ENCODE measurements at regions not wholly inside any gene's neighbourhood (a gene's known extent, or its start where the extent isn't known, plus 50 kb on each side); places are given as distances from the start of the nearest gene placed in this dataset.

DNA sequence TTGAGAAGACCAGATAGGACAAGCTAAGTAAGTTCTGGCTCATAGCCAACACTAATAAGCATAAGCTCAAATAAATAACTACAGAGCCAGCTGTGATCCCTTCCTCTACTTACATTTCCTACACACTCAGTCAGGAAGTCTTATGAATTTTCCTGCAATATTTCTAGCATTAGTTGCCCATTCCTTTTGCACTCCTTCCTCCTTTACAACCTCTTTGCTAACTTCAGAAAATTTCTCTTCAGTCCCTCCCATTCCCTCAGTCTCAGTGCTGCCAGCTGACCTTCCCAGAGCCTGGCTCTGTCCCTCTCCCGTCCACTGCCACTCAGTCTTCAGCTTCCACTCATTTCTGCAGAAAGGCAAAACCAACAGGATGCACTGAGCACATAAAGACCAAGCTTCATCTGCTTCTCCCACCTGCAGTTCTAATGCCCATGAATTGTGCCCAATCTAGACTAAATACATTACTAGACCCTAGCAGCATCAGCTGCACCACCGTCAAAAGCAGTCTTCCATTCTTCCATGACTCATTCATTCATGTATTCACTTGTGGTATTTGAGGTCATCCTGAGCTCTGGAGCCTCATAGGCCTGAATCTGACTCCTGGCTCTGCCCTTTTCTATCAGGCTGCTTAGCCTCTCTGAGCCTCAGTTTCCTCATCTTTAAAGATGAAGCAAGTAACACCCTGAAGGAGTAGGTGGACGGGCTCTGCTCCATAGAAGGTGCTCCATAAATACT is 54.6 kb upstream of the SIPA1L2 start:
- in situ Hi-C loops (cut with MboI) (no loop called here), intact Hi-C loops (cut with micrococcal nuclease) (no loop called here)
- Histone ChIP-seq H3K4me1 (replicated peaks in 1 of 2; ENCODE audit: control insufficient read depth in 2 of 2, insufficient read depth in 2 of 2, low read length in 2 of 2) (no peaks in the 10 kb centered on the region), H3K79me2 (ENCODE audit: control insufficient read depth, insufficient read depth, low read length) (no peaks in the 10 kb centered on the region), H3K27me3 (ENCODE audit: control insufficient read depth in 2 of 2, insufficient read depth in 2 of 2, low read length in 2 of 2) (no peaks in the 10 kb centered on the region; a peak in 2 of 5 replicates), H3K9ac (ENCODE audit: insufficient read depth in 1 of 2, low read depth in 2 of 2, low read length in 2 of 2) (no peak overlapping the region), H3K36me3 (ENCODE audit: control insufficient read depth, insufficient read depth, low read length) (no peaks in the 10 kb centered on the region), H3K4me2 (ENCODE audit: insufficient read depth, low read length) (no peak overlapping the region), H3K4me3 (no peak overlapping the region), H4K20me1 (replicated peaks; ENCODE audit: control insufficient read depth, insufficient read depth, low read length) (no peaks in the 10 kb centered on the region), H2AFZ (ENCODE audit: low read depth, low read length) (no peak overlapping the region), H3K27ac (ENCODE audit: extremely low read depth, low read depth, low read length) (no peak overlapping the region), H3K9me1 (ENCODE audit: control insufficient read depth, insufficient read depth, low read length) (no peaks in the 10 kb centered on the region), H3K9me3 (replicated peaks; ENCODE audit: control insufficient read depth, insufficient read depth, low read depth, low read length) (no peaks in the 10 kb centered on the region)
- ChIA-PET CTCF (ENCODE audit: low intra/inter-chr PET ratio) (no interaction called here), POLR2A (no interaction called here)
- ATAC-seq (no peak), FAIRE-seq (no peak), DNase-seq (ENCODE audit: extremely low read depth in 1 of 4, low spot score in 3 of 4) (no peak)
- BruUV-seq (replicated peaks): no TSS peak
- WGBS (ENCODE audit: insufficient coverage, low coverage, missing lambda C conversion rate): 0% methylated on average over 3 of the region's 3 CpGs
- TF ChIP-seq MAFF (IDR thresholded peaks at IDR 0.05; ENCODE audit: low read length) (no peak), ZKSCAN3 (CRISPR knock-in tag; IDR thresholded peaks at IDR 0.05) (no peak), ZNF174 (CRISPR knock-in tag; IDR thresholded peaks at IDR 0.05) (no peak), SMAD4 (CRISPR knock-in tag; conservative IDR thresholded peaks at IDR 0.05) (no peak), ILK (tag; IDR thresholded peaks at IDR 0.05; ENCODE audit: borderline replicate concordance, low read depth) (no peak), ZNF239 (CRISPR knock-in tag; IDR thresholded peaks at IDR 0.05) (no peak), STAT5B (CRISPR knock-in tag; IDR thresholded peaks at IDR 0.05) (no peak), LCOR (CRISPR knock-in tag; IDR thresholded peaks at IDR 0.05) (no peak), YY1 (IDR thresholded peaks at IDR 0.05; ENCODE audit: borderline replicate concordance in 1 of 3, control insufficient read depth in 1 of 3, extremely low read depth in 1 of 3, insufficient read depth in 3 of 3, insufficient read length in 1 of 3, insufficient replicate concordance in 2 of 3, low read depth in 1 of 3, low read length in 2 of 3) (no peak), ZNF696 (CRISPR knock-in tag; conservative IDR thresholded peaks at IDR 0.05) (no peak)
- TF ChIP-seq, protein P1, sequence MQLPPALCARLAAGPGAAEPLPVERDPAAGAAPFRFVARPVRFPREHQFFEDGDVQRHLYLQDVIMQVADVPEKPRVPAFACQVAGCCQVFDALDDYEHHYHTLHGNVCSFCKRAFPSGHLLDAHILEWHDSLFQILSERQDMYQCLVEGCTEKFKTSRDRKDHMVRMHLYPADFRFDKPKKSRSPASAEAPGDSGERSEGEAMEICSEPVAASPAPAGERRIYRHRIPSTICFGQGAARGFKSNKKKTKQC (CRISPR knock-in tag; IDR thresholded peaks at IDR 0.05): no peak
- TF ChIP-seq, protein P2, sequence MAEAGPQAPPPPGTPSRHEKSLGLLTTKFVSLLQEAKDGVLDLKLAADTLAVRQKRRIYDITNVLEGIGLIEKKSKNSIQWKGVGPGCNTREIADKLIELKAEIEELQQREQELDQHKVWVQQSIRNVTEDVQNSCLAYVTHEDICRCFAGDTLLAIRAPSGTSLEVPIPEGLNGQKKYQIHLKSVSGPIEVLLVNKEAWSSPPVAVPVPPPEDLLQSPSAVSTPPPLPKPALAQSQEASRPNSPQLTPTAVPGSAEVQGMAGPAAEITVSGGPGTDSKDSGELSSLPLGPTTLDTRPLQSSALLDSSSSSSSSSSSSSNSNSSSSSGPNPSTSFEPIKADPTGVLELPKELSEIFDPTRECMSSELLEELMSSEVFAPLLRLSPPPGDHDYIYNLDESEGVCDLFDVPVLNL (CRISPR knock-in tag; IDR thresholded peaks at IDR 0.05; ENCODE audit: low read depth): no peak
- TF ChIP-seq, protein P3, sequence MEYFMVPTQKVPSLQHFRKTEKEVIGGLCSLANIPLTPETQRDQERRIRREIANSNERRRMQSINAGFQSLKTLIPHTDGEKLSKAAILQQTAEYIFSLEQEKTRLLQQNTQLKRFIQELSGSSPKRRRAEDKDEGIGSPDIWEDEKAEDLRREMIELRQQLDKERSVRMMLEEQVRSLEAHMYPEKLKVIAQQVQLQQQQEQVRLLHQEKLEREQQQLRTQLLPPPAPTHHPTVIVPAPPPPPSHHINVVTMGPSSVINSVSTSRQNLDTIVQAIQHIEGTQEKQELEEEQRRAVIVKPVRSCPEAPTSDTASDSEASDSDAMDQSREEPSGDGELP (CRISPR knock-in tag; IDR thresholded peaks at IDR 0.05; ENCODE audit: borderline replicate concordance): no peak
- TF ChIP-seq, protein P4, sequence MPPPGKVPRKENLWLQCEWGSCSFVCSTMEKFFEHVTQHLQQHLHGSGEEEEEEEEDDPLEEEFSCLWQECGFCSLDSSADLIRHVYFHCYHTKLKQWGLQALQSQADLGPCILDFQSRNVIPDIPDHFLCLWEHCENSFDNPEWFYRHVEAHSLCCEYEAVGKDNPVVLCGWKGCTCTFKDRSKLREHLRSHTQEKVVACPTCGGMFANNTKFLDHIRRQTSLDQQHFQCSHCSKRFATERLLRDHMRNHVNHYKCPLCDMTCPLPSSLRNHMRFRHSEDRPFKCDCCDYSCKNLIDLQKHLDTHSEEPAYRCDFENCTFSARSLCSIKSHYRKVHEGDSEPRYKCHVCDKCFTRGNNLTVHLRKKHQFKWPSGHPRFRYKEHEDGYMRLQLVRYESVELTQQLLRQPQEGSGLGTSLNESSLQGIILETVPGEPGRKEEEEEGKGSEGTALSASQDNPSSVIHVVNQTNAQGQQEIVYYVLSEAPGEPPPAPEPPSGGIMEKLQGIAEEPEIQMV (tag; conservative IDR thresholded peaks at IDR 0.05; ENCODE audit: low read depth): no peak
- TF ChIP-seq, protein P5, sequence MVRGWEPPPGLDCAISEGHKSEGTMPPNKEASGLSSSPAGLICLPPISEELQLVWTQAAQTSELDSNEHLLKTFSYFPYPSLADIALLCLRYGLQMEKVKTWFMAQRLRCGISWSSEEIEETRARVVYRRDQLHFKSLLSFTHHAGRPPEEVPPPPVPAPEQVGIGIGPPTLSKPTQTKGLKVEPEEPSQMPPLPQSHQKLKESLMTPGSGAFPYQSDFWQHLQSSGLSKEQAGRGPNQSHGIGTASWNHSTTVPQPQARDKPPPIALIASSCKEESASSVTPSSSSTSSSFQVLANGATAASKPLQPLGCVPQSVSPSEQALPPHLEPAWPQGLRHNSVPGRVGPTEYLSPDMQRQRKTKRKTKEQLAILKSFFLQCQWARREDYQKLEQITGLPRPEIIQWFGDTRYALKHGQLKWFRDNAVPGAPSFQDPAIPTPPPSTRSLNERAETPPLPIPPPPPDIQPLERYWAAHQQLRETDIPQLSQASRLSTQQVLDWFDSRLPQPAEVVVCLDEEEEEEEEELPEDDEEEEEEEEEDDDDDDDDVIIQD (CRISPR knock-in tag; IDR thresholded peaks at IDR 0.05): no peak
